HEK293 (cell line): ENCODE measurements at regions not wholly inside any gene's neighbourhood (a gene's known extent, or its start where the extent isn't known, plus 50 kb on each side); places are given as distances from the start of the nearest gene placed in this dataset.

ENCODE experiments used
- CTCF ChIA-PET: fragments of 350-600 bp; formaldehyde crosslinking; extraction: SDS; loops from one replicate; lab custom pipeline; 2021; ENCODE audit warnings: antibody characterized with exemption; lab: Yijun Ruan, JAX
- POLR2A ChIA-PET: fragments of 300-600 bp; formaldehyde crosslinking; extraction: SDS; loops from one replicate; lab custom pipeline; 2020; ENCODE audit warnings: antibody characterized with exemption, inconsistent platforms; lab: Yijun Ruan, JAX
- H3K27ac ChIP-seq: fragments of 200-500 bp; sonication (Bioruptor generic); 2 replicates; pipeline ENCODE4 v1.5.1; 2014; ENCODE audit warnings: low read depth, low read length, control low read depth, inconsistent platforms; ENCODE audit errors: extremely low read depth
- H3K36me3 ChIP-seq, 2 experiments: fragments of 200-500 bp in 1 of 2; sonication (Bioruptor generic) in 1 of 2; 1 replicate in 1 of 2; 2 replicates in 1 of 2; pipeline ENCODE4 v1.5.1; 2014 to 2017; ENCODE audit warnings: inconsistent platforms in 2 of 2, low read length in 2 of 2; ENCODE audit not compliant: control insufficient read depth in 2 of 2, insufficient read depth in 1 of 2
- H3K4me1 ChIP-seq: fragments of 200-500 bp; sonication (Bioruptor generic); 2 replicates; pipeline ENCODE4 v1.5.1; 2014; ENCODE audit warnings: mild to moderate bottlenecking, low read length, inconsistent platforms; ENCODE audit not compliant: control insufficient read depth, insufficient read depth
- H3K4me3 ChIP-seq: 2 replicates; pipeline ENCODE4 v1.5.1; 2011; ENCODE audit warnings: low read depth, mild to moderate bottlenecking, control low read depth, low read length, moderate library complexity
- H3K9me3 ChIP-seq: fragments of 200-500 bp; sonication (Bioruptor generic); 2 replicates; pipeline ENCODE4 v1.5.1; 2014; ENCODE audit warnings: low read depth, low read length, inconsistent platforms; ENCODE audit not compliant: control insufficient read depth, insufficient read depth
- ATF2 ChIP-seq: fragments of 450-650 bp; formaldehyde crosslinking; IDR thresholded peaks from 2 replicates; pipeline ENCODE4 v1.5.1; 2016; ENCODE audit warnings: missing biosample characterization, missing genetic modification characterization, low read depth
- PRDM10 ChIP-seq: fragments of 450-650 bp; formaldehyde crosslinking; IDR thresholded peaks from 2 replicates; pipeline ENCODE4 v1.5.1; 2016; ENCODE audit warnings: missing biosample characterization, missing genetic modification characterization
- ZNF121 ChIP-seq: fragments of 450-650 bp; formaldehyde crosslinking; IDR thresholded peaks from 2 replicates; pipeline ENCODE4 v1.5.1; 2016; ENCODE audit warnings: missing biosample characterization, missing genetic modification characterization
- ZNF138 ChIP-seq: fragments of 450-650 bp; formaldehyde crosslinking; IDR thresholded peaks from 2 replicates; pipeline ENCODE4 v1.5.1; 2016; ENCODE audit warnings: missing biosample characterization, missing genetic modification characterization, borderline replicate concordance
- ZNF248 ChIP-seq: fragments of 450-650 bp; formaldehyde crosslinking; IDR thresholded peaks from 2 replicates; pipeline ENCODE4 v1.5.1; 2017; ENCODE audit warnings: missing biosample characterization, missing genetic modification characterization
- ZNF549 ChIP-seq: fragments of 450-650 bp; IDR thresholded peaks from 2 replicates; pipeline ENCODE4 v1.5.1; 2018; ENCODE audit warnings: missing biosample characterization, missing genetic modification characterization, mild to moderate bottlenecking, inconsistent platforms, moderate library complexity
- ZNF629 ChIP-seq: fragments of 450-650 bp; formaldehyde crosslinking; IDR thresholded peaks from 2 replicates; pipeline ENCODE4 v1.5.1; 2017; ENCODE audit warnings: missing biosample characterization, missing genetic modification characterization
- ZSCAN5A ChIP-seq: fragments of 450-650 bp; formaldehyde crosslinking; IDR thresholded peaks from 2 replicates; pipeline ENCODE4 v1.5.1; 2016; ENCODE audit warnings: missing biosample characterization, missing genetic modification characterization
- TF ChIP-seq, protein P1 (sequence below): fragments of 450-650 bp; formaldehyde crosslinking; IDR thresholded peaks from 2 replicates; pipeline ENCODE4 v1.5.1; 2017; ENCODE audit warnings: missing biosample characterization, missing genetic modification characterization

DNA sequence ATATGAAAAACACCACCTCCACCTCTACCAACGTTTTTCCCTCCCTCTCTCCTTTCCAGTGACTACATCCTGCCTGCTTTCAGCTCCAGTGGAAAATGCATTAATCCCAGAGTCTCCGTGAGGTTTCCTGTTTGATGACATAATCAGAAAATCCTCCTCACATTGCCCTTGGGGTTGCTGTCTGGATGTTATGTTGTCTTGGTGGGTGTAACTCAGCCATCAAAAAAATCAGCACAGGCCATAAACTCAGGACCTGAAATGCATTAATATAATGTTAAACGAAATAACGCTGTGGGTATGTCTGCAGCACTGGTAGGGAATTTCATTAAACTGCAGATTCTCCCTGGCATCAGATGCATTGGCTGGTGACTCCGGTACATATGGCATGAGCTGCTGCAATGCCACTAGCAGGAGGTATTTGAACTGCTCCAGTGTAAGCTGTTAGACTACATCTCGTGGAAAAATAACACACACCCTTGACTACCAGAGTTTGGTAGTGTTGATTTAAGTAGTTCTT is 297.8 kb downstream of the PRL start:
- H3K36me3 ChIP-seq, result no peaks in the 10 kb centered on the region
- POLR2A ChIA-PET, result interaction anchor here (1.1 to 3.2 kb wide), 5 partner anchors 45 to 405 kb away, joined by 4 to 27 read pairs (median 5); partner anchors contain the start of gene SOX4
- TF ChIP-seq ZNF629 (peak; percentile 48), ATF2 (tag by site-specific recombination) (peak; percentile 74), PRDM10 (peak; percentile 64), ZNF549 (tag by site-specific recombination) (peak; percentile 61), ZNF248 (tag by site-specific recombination) (no peak), ZNF138 (tag by site-specific recombination) (no peak)
- no peak overlapping the region; the same call in 1 of the 2 replicates for H3K27ac ChIP-seq
- no peaks in the 10 kb centered on the region for H3K9me3 ChIP-seq
- CTCF ChIA-PET, result interaction anchor here (0.7 kb wide), 1 partner anchor 406 kb away, joined by 3 read pairs; the partner anchor contains the start of gene SOX4
- peaks cover 26% of the 10 kb centered on the region for H3K4me1 ChIP-seq
- no peak overlapping the region for H3K4me3 ChIP-seq

- POLR2A ChIA-PET, result interaction anchor here (3.2 kb wide), 1 partner anchor 406 kb away, joined by 27 read pairs; the partner anchor contains the start of gene SOX4
- no peak overlapping the region for H3K27ac ChIP-seq
Measured at GRCh38 chr6:21999741-22000140, 297.1 kb downstream of the PRL start.

More at GRCh38 chr6:21999741-22000140, 297.1 kb downstream of the PRL start:
- TF ChIP-seq ZNF121, result no peak
- no peak for TF ChIP-seq ZSCAN5A (tag by site-specific recombination)
- TF ChIP-seq, protein P1, sequence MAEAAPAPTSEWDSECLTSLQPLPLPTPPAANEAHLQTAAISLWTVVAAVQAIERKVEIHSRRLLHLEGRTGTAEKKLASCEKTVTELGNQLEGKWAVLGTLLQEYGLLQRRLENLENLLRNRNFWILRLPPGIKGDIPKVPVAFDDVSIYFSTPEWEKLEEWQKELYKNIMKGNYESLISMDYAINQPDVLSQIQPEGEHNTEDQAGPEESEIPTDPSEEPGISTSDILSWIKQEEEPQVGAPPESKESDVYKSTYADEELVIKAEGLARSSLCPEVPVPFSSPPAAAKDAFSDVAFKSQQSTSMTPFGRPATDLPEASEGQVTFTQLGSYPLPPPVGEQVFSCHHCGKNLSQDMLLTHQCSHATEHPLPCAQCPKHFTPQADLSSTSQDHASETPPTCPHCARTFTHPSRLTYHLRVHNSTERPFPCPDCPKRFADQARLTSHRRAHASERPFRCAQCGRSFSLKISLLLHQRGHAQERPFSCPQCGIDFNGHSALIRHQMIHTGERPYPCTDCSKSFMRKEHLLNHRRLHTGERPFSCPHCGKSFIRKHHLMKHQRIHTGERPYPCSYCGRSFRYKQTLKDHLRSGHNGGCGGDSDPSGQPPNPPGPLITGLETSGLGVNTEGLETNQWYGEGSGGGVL, result 0 out of 2 replicates have a peak, but pooled peaks have one; percentile 16
- CTCF ChIA-PET, result interaction anchor here (0.5 to 0.7 kb wide), 4 partner anchors 16 to 568 kb away, joined by 3 to 4 read pairs (median 3); no protein-coding TSS in a partner anchor
- H3K4me1 ChIP-seq, result peaks cover 26% of the 10 kb centered on the region
- H3K4me3 ChIP-seq, result no peak overlapping the region
- no peaks in the 10 kb centered on the region for H3K9me3 ChIP-seq
- no peaks in the 10 kb centered on the region for H3K36me3 ChIP-seq
